Fibroblast of the conjunctiva (primary cell): ENCODE measurements at regions not wholly inside any gene's neighbourhood (a gene's known extent, or its start where the extent isn't known, plus 50 kb on each side); places are given as distances from the start of the nearest gene placed in this dataset.
A peak's percentile ranks its signal among the peaks of the same experiment; 100 is the strongest.

Experiments used
- DNase-seq: peaks from one replicate; pipeline ENCODE4 v3.0.0-alpha.2; 2010; ENCODE audit warnings: low read depth

- no peak for DNase-seq
Measured at GRCh38 chr3:106217745-106218144, 348.9 kb upstream of the CBLB start.

GRCh38 chr3:106227068-106227467 lies 358.3 kb upstream of the CBLB start:
- DNase-seq, result no peak

DNA sequence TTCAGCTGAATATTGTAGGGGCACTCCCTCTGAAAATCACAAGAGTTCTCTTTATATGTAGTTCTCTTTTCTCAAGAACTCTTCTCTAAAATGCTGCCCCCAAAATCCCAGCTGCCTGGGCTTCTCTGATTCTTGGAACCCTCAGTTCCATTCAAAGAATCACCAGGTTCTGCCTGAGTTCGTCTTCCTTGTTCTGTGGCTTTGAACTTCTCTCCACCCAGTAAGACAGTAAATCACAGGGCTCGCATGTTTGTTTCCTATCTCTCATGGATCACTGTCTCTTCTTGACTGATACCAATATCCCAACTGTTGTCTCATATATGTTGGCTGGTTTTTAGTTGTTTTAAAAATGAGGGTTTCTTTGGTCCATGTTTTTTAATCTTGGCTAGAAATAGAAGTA lies 359.5 kb upstream of the CBLB start:
- DNase-seq, result no peak

GRCh38 chr3:106229495-106230278 lies 360.9 kb upstream of the CBLB start:
- DNase-seq, result no peak

DNA sequence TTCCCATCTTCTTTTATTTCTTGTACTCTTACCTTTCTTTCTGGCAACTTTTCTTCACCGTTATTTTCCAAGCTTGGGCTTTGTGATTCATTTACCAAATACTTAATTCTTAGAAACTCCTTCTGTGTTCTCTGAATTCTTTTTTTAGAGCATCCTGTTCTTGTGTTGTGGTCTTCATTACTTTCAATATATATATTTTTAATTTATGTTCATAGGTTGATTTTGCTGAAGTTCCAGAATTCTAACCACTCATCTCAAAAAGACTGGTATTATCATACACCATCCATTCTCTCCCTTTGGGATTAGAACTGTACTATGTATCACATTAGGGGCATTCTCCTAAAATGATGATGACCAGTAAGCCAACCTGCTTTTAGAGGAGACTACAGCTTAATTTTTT lies 362.3 kb upstream of the CBLB start:
- DNase-seq, result no peak

DNA sequence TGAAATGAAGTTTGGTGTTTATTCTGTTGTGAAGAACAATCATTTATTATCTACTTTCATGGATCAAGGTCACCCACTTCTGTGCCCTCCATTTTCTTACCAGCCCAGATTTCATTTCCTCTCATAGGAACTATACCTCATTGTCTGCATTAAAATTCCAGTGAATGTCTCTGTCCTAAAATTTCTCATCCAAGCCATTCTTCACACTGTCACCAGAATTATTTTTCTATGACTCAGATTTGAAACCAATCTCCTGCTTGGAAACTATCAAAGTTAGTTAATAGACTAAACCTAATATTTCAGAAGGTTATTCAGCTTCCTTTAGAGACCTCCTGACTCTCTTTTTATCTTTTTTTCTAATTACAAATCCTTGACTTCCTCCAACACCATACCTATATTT lies 364.1 kb upstream of the CBLB start:
- DNase-seq, result no peak

GRCh38 chr3:106239195-106239697 lies 370.4 kb upstream of the CBLB start:
- DNase-seq, result no peak

- no peak for DNase-seq
Measured at GRCh38 chr3:106241593-106241992, 372.8 kb upstream of the CBLB start.

DNA sequence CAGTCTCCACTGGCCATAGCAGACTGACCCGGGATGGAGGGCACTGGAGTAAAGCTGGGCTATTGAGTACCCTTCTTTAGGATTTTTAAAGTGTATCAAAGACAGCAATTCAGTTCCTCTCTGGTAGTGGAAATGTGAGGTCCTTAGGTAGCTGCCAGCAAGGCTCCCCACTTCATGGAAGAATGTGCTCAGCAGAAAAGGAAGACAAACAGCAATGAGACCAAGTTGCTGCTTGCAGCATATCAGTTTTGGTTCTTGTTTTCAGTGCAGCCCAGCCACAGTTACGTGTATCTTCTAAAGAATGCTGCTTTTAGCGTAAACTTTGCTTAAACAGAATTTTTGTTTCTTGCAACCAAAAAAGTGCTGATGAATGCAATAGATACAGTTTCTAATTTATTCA lies 374.0 kb upstream of the CBLB start:
- no peak for DNase-seq

DNA sequence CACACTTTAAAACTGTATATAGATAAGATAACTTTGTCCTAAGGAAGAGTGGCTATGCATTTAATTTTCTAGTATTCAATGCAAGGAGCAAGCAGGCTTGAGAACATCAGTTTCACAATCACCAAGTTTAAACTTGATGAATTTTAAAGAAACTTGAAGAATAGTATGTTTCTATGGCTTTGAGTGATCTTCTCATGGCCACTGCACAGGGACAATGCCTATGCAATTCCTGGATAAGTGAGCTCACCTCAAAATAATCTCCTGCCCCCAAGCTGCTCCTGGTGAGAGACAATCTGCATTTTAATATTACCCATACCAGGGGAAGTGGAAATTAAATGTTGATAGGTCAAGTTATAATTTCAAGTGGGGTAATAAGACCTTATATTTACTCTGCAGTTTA lies 376.6 kb upstream of the CBLB start:
- DNase-seq, result no peak

GRCh38 chr3:106247902-106248684 lies 379.3 kb upstream of the CBLB start:
- DNase-seq, result no peak

- DNase-seq, result peak; percentile 36
Measured at GRCh38 chr3:106249159-106249558, 380.3 kb upstream of the CBLB start.

- no peak for DNase-seq
Measured at GRCh38 chr3:106249981-106250380, 381.2 kb upstream of the CBLB start.

GRCh38 chr3:106251160-106251892 lies 382.5 kb upstream of the CBLB start:
- no peak for DNase-seq

DNA sequence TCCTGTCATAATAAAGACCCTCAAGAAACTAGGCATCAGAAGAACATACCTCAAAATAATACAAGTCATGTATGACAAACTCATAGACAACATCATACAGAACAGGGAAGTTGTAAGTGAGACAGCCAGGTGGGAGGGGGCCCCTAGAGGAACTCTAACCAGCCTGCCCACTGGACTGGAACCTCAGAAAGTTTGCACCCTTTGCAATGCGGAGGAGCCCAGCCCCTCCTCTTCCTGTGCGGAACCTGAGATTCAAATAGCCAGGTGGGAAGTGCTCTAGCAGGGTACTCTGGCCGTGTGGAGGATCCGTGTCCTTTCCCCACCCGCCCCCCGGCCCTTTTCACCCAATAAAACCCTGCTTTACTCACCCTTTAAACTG lies 387.0 kb upstream of the CBLB start:
- DNase-seq, result no peak

DNA sequence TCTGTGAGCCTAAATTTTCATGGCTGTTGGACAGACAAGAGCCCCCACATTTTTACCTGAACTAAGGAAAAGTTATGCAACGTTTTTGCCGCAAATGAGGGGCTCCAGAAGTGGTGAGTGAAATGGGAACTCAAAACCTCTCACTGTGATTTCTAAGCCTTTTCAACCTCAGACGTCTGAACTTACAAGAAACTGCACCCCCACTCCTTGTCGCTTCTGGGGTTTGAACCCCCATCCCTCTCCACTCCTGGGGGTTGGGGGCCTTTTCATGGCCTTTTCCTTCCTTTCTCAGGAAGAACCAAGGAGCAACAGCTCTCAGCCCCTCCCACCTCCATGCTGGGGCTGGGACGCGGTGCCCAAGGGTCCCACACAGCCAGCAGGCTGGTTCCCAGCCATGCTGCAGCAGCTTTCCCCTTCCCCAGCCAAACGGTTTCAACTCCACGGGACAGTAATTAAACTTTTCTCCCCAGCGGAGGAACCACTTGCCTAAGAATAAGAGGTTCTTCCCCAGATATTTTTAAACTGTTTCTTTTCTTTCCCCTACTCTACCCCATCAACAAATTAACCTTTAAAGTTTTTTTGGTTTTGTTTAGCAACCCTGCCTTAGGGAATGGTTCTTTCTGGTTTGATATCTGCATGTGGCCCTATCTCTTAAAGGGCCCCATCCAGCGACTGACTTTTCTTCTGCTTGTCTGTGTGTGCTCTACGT lies 387.6 kb upstream of the CBLB start:
- DNase-seq, result no peak

DNA sequence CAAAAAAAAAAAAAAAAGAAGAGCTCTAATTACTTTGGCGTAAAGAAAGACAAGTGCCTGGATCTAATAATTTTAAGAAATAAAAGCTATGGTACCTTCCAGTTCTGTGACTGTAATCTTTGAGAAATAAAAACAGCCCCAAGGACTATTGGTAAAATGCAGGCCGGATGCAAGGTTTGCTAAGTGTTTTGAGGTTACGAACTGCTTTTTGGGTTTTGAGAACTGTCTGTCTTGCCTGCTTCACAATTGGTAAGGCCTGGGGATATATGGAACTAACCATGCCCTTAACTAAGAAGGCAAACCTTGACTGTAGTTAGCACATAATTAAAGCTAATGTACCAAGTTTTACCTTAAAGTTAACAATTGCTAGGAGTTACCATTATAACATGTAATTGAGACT lies 388.4 kb upstream of the CBLB start:
- DNase-seq, result no peak

GRCh38 chr3:106261396-106261795 lies 392.6 kb upstream of the CBLB start:
- no peak for DNase-seq

DNA sequence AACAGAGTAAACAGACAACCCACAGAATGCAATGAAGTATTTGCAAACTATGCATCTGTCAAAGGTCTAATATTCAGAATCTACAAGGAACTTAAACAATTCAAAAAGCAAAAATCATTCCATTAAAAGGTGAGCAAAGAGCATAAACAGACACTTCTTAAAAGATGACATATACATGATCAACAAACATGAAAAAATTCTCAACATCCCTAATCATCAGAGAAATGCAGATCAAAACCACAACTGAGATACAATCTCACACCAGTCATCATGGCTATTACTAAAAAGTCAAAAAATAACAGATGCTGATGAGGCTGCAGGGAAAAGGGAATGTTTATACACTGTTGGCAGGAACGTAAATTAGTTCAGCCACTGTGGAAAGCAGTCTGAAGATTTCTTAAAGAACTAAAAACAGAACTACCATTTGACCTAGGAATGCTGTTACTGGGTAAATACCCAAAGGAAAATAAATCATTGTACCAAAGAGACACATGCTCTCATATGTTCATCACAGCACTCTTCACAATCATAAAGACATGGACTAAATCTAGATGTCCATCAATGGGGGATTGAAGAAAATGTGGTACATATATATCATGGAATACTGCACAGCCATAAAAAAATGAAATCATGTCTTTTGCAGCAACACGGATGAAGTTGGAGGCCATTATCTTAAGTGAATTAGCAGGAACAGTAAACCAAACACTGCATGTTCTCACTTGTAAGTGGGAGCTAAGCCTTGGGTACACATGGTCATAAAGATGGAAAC lies 393.3 kb upstream of the CBLB start:
- peak; percentile 50 for DNase-seq

DNA sequence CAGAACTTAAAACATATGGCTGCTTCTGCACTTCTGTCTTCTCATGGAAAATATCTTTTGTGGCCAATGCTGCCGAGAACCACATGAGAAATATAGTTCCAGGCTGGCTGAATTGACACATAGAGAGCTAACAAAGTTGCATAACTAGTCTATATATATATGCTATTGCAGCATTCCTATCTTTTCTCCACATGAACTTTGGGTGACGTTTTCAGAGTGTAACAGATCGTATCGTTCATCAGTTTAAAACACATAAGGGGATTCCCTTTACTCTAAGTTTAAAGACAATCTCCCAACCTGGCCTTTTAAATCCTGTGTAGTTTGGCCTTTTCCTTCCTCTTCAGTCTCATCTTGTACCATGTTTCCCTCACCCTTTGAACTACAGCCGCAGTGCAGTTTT lies 394.2 kb upstream of the CBLB start:
- no peak for DNase-seq

GRCh38 chr3:106263546-106263945 lies 394.7 kb upstream of the CBLB start:
- no peak for DNase-seq
